GM19351 (cell line): ENCODE measurements at regions not wholly inside any gene's neighbourhood (a gene's known extent, or its start where the extent isn't known, plus 50 kb on each side); places are given as distances from the start of the nearest gene placed in this dataset.

Source experiments
- ATAC-seq: cut with Tn5 transposase; IDR thresholded peaks from one replicate; pipeline ENCODE4 v1.9.1; 2021; ENCODE audit warnings: mild to moderate bottlenecking, moderate library complexity; ENCODE audit not compliant: unreplicated experiment

- ATAC-seq: no peak
These were observed 1030.1 kb downstream of the FSTL5 start for GRCh38 chr4:161133586-161134276.

GRCh38 chr4:161132715-161133425 is 1030.9 kb downstream of the FSTL5 start:
- ATAC-seq: no peak

- ATAC-seq: no peak
These were observed 1042.3 kb downstream of the FSTL5 start for GRCh38 chr4:161121451-161121850.

- ATAC-seq: no peak
These were observed 1061.9 kb downstream of the FSTL5 start for GRCh38 chr4:161101881-161102280.

- no peak for ATAC-seq
These were observed 1066.0 kb downstream of the FSTL5 start for GRCh38 chr4:161097821-161098220.

GRCh38 chr4:161061046-161061445 is 1102.8 kb downstream of the FSTL5 start:
- ATAC-seq: no peak
